ENCODE measurements at regions not wholly inside any gene's neighbourhood (a gene's known extent, or its start where the extent isn't known, plus 50 kb on each side); places are given as distances from the start of the nearest gene placed in this dataset.

DNA sequence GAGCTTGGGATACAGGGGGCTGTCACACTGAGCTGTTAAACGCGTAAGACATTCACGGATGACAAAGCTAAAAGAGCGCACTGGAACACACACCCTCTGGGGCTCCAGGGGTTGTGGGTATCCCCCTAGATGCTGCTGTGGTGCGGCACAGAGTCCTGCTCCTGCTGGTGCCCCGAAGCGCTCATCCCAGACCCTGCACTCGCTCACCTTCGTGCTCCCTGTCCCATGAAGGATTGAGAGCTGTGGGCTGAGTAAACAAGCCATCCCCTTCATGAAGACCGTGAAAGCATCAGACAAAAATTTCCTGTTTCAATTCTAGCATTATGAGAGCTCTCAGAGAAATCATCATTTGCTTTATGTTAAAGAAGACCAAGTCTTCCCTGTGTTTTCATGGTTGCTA lies 463.5 kb upstream of the ADGRL2 start:
- TF ChIP-seq CEBPB (IDR thresholded peaks at IDR 0.05) (no peak), FOXM1 (IDR thresholded peaks at IDR 0.05; ENCODE audit: borderline replicate concordance, low read depth) (no peak)

GRCh38 chr1:81335876-81336275 lies 464.9 kb upstream of the ADGRL2 start:
- TF ChIP-seq CEBPB (IDR thresholded peaks at IDR 0.05), result no peak
- TF ChIP-seq, protein P1, sequence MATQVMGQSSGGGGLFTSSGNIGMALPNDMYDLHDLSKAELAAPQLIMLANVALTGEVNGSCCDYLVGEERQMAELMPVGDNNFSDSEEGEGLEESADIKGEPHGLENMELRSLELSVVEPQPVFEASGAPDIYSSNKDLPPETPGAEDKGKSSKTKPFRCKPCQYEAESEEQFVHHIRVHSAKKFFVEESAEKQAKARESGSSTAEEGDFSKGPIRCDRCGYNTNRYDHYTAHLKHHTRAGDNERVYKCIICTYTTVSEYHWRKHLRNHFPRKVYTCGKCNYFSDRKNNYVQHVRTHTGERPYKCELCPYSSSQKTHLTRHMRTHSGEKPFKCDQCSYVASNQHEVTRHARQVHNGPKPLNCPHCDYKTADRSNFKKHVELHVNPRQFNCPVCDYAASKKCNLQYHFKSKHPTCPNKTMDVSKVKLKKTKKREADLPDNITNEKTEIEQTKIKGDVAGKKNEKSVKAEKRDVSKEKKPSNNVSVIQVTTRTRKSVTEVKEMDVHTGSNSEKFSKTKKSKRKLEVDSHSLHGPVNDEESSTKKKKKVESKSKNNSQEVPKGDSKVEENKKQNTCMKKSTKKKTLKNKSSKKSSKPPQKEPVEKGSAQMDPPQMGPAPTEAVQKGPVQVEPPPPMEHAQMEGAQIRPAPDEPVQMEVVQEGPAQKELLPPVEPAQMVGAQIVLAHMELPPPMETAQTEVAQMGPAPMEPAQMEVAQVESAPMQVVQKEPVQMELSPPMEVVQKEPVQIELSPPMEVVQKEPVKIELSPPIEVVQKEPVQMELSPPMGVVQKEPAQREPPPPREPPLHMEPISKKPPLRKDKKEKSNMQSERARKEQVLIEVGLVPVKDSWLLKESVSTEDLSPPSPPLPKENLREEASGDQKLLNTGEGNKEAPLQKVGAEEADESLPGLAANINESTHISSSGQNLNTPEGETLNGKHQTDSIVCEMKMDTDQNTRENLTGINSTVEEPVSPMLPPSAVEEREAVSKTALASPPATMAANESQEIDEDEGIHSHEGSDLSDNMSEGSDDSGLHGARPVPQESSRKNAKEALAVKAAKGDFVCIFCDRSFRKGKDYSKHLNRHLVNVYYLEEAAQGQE (IDR thresholded peaks at IDR 0.05; ENCODE audit: low read depth), result no peak
- no peak for TF ChIP-seq RAD21 (IDR thresholded peaks at IDR 0.05; ENCODE audit: low read depth)

GRCh38 chr1:81330521-81330920 lies 470.2 kb upstream of the ADGRL2 start:
- TF ChIP-seq CREB1 (IDR thresholded peaks at IDR 0.05; ENCODE audit: low read depth), result no peak
- TF ChIP-seq ZBTB7A (IDR thresholded peaks at IDR 0.05; ENCODE audit: low read depth), result no peak
- no peak for TF ChIP-seq NFIC (IDR thresholded peaks at IDR 0.05)
- no peak for TF ChIP-seq CEBPB (IDR thresholded peaks at IDR 0.05)
- no peak for TF ChIP-seq RAD21 (IDR thresholded peaks at IDR 0.05; ENCODE audit: low read depth)
- TF ChIP-seq, protein P2, sequence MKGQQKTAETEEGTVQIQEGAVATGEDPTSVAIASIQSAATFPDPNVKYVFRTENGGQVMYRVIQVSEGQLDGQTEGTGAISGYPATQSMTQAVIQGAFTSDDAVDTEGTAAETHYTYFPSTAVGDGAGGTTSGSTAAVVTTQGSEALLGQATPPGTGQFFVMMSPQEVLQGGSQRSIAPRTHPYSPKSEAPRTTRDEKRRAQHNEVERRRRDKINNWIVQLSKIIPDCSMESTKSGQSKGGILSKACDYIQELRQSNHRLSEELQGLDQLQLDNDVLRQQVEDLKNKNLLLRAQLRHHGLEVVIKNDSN (IDR thresholded peaks at IDR 0.05), result no peak
- TF ChIP-seq FOXM1 (IDR thresholded peaks at IDR 0.05; ENCODE audit: borderline replicate concordance, low read depth), result no peak
- TF ChIP-seq TCF12 (IDR thresholded peaks at IDR 0.05; ENCODE audit: low read depth), result no peak
- no peak for TF ChIP-seq EP300 (IDR thresholded peaks at IDR 0.05; ENCODE audit: borderline replicate concordance)
- no peak for TF ChIP-seq YY1 (IDR thresholded peaks at IDR 0.05; ENCODE audit: low read depth)
- TF ChIP-seq, protein P1 (IDR thresholded peaks at IDR 0.05; ENCODE audit: low read depth), result no peak
- TF ChIP-seq TEAD4 (IDR thresholded peaks at IDR 0.05), result no peak
- TF ChIP-seq TAF1 (IDR thresholded peaks at IDR 0.05; ENCODE audit: low read depth), result no peak
- TF ChIP-seq, protein P3, sequence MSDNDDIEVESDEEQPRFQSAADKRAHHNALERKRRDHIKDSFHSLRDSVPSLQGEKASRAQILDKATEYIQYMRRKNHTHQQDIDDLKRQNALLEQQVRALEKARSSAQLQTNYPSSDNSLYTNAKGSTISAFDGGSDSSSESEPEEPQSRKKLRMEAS (IDR thresholded peaks at IDR 0.05), result no peak
- no peak for TF ChIP-seq EGR1 (IDR thresholded peaks at IDR 0.05)

DNA sequence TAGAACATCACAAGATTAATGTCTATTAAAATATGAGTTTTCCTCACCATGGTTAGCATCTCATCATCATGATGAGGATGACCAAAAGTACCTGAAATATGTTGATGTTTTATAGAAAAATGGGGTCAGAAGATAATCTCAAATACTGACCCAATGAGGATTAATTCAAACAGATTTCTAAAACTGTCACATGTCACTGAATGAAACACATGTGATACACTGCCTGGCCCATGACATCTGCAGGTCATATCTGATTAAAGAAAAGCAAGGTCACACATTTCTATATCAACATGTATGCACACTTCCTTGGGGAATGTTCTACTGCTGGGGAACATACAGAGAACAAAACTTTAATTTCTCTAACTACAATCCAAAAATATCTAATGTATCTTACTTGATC lies 470.6 kb upstream of the ADGRL2 start:
- TF ChIP-seq, protein P1 (IDR thresholded peaks at IDR 0.05; ENCODE audit: low read depth), result no peak
- no peak for TF ChIP-seq TAF1 (IDR thresholded peaks at IDR 0.05; ENCODE audit: low read depth)
- TF ChIP-seq, protein P3 (IDR thresholded peaks at IDR 0.05), result no peak
- no peak for TF ChIP-seq FOXM1 (IDR thresholded peaks at IDR 0.05; ENCODE audit: borderline replicate concordance, low read depth)
- TF ChIP-seq CREB1 (IDR thresholded peaks at IDR 0.05; ENCODE audit: low read depth), result no peak
- no peak for TF ChIP-seq EGR1 (IDR thresholded peaks at IDR 0.05)
- no peak for TF ChIP-seq TCF12 (IDR thresholded peaks at IDR 0.05; ENCODE audit: low read depth)
- no peak for TF ChIP-seq TEAD4 (IDR thresholded peaks at IDR 0.05)
- no peak for TF ChIP-seq EP300 (IDR thresholded peaks at IDR 0.05; ENCODE audit: borderline replicate concordance)
- TF ChIP-seq, protein P2 (IDR thresholded peaks at IDR 0.05), result no peak
- TF ChIP-seq NFIC (IDR thresholded peaks at IDR 0.05), result no peak
- no peak for TF ChIP-seq YY1 (IDR thresholded peaks at IDR 0.05; ENCODE audit: low read depth)
- no peak for TF ChIP-seq RAD21 (IDR thresholded peaks at IDR 0.05; ENCODE audit: low read depth)

DNA sequence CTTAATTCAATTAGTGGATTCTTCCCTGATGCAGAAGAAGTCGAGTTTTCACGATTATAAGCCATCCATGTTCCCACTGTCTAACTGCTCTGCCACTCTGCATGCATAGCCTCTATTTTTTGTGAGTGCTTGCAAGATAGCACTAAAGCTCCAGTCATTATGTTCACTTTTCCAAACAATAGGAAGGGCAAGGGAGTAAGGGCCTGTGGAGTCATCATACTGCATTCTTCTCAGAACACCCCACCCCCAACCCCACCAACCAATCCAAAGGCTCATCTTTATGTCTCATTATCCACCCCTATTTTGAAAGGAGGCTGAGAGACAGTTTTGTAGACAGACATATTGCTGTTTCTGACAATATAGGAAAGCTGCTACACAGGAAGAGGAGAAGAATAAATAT lies 471.7 kb upstream of the ADGRL2 start:
- TF ChIP-seq EP300 (IDR thresholded peaks at IDR 0.05; ENCODE audit: borderline replicate concordance) (no peak), YY1 (IDR thresholded peaks at IDR 0.05; ENCODE audit: low read depth) (no peak), ZBTB7A (IDR thresholded peaks at IDR 0.05; ENCODE audit: low read depth) (no peak), FOXM1 (IDR thresholded peaks at IDR 0.05; ENCODE audit: borderline replicate concordance, low read depth) (no peak), CEBPB (IDR thresholded peaks at IDR 0.05) (no peak), TEAD4 (IDR thresholded peaks at IDR 0.05) (no peak), EGR1 (IDR thresholded peaks at IDR 0.05) (no peak), CREB1 (IDR thresholded peaks at IDR 0.05; ENCODE audit: low read depth) (no peak), NFIC (IDR thresholded peaks at IDR 0.05) (no peak)
- TF ChIP-seq, protein P1 (IDR thresholded peaks at IDR 0.05; ENCODE audit: low read depth), result no peak
- TF ChIP-seq, protein P2 (IDR thresholded peaks at IDR 0.05), result no peak
